Dedifferentiated amniotic fluid mesenchymal stem cell (primary cell): ENCODE measurements at regions not wholly inside any gene's neighbourhood (a gene's known extent, or its start where the extent isn't known, plus 50 kb on each side); places are given as distances from the start of the nearest gene placed in this dataset.
"Not testable (repeated sequence)": the region's sequence is repeated elsewhere in the genome, so short reads cannot be mapped to it uniquely, and the experiment has no call there.

Experiments used
- DNase-seq: peaks from one replicate; pipeline ENCODE4 v3.0.0-alpha.2; 2016; ENCODE audit errors: extremely low spot score

DNA sequence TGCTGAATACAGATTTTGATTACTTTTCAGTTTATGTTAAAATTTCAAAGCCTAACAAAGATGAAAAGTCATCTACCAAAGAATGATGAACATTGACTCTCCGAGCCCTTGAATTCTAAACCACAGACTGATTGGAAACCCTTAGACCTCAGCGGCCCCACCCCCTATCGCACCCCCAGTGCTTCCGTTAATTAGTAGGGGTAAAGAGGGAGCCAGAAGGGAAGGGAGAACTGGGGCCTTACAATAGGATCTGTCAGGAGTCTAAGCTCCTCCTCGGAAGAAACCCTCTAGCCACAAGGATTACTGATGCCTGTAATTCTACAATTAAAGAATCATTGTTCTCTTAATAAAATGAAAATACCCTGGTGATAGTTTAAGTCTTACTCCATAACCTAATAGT lies 79.7 kb upstream of the JARID2 start:
- no peak for DNase-seq

- DNase-seq = no peak
Observed at GRCh38 chr6:15170126-15170525, 75.7 kb upstream of the JARID2 start.

DNA sequence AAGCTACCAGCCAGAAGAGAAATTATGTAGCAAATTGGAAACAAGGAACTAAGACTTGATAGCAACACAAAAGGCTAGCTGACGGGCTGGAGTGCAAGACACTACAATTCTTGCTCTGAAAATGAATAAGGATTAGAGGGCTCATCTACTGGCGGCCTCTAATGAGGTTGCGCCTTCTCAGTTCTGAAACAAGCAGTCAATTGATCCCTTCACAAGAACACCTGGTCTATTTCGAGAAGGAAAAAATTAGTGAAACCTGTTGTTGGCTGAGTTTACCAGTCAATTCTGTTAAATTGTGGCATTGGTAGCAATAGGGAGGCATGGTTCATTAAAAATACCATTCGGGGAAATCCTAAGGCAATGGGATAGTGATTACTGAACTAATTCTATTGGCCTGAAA lies 74.8 kb upstream of the JARID2 start:
- no peak for DNase-seq

- DNase-seq = no peak
Observed at GRCh38 chr6:15176816-15177370, 69.0 kb upstream of the JARID2 start.

GRCh38 chr6:15183979-15184378 lies 61.9 kb upstream of the JARID2 start:
- DNase-seq = no peak

GRCh38 chr6:15184441-15184861 lies 61.4 kb upstream of the JARID2 start:
- DNase-seq = no peak

DNA sequence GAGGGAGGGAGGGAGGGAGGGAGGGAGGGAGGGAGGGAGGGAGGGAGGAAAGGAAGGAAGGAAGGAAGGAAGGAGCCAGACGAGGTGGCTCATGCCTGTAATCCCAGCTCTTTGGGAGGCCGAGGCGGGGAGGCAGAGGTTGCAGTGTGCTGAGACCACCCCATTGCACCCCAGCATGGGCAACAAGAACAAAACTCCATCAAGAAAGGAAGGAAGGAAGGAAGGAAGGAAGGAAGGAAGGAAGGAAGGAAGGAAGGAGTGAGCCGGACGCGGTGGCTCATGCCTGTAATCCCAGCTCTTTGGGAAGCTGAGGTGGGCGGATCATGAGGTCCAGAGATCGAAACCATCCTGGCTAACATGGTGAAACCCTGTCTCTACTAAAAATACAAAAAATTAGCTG lies 60.8 kb upstream of the JARID2 start:
- not testable (repeated sequence) for DNase-seq

- not testable (repeated sequence) for DNase-seq
Observed at GRCh38 chr6:15193451-15193850, 52.4 kb upstream of the JARID2 start.

DNA sequence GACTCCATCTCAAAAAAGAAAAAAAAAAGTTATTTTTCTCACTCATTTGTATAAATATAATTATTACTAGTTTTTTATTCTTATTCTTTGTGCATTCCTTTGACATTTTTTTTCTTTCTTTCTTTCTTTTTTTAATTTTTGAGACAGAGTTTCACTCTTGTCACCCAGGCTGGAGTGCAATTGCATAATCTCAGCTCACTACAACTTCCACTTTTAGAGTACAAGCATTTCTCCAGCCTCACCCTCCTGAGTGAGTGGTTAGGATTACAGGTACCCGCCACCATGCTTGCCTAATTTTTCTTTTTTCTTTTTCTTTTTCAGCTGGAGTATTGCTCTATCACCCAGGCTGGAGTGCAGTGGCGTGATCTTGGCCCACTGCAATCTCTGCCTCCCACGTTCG lies 51.4 kb upstream of the JARID2 start:
- no peak for DNase-seq
